SU-DHL-6 (cell line): ENCODE measurements at regions not wholly inside any gene's neighbourhood (a gene's known extent, or its start where the extent isn't known, plus 50 kb on each side); places are given as distances from the start of the nearest gene placed in this dataset.

ENCODE experiments used
- H2AFZ ChIP-seq: fragments of 200-600 bp; sonication (generic); 2 replicates; pipeline ENCODE4 v1.6.1; 2014; ENCODE audit warnings: low read depth, mild to moderate bottlenecking, moderate library complexity, mixed read lengths, antibody characterized with exemption, low read length; ENCODE audit not compliant: severe bottlenecking
- H3F3A ChIP-seq: fragments of 200-600 bp; shearing (Covaris generic); 2 replicates; pipeline ENCODE4 v1.6.0; 2016; ENCODE audit warnings: antibody characterized with exemption, mild to moderate bottlenecking; ENCODE audit not compliant: insufficient read depth
- H3K27ac ChIP-seq: fragments of 200-600 bp; sonication (generic); 2 replicates; pipeline ENCODE4 v1.5.1; 2016; ENCODE audit warnings: low read depth, mild to moderate bottlenecking, low read length, moderate library complexity, mixed read lengths
- H3K27me3 ChIP-seq: fragments of 200-600 bp; sonication (generic), shearing (Covaris generic); 2 replicates; pipeline ENCODE4 v1.6.0; 2014; ENCODE audit warnings: mild to moderate bottlenecking, low read length
- H3K36me3 ChIP-seq: fragments of 200-600 bp; sonication (generic); 2 replicates; pipeline ENCODE4 v1.6.1; 2014; ENCODE audit warnings: mild to moderate bottlenecking, low read length, mixed read lengths
- H3K4me2 ChIP-seq: fragments of 300-600, 200-600 bp; shearing (Covaris generic), sonication (generic); 2 replicates; pipeline ENCODE4 v1.6.0; 2014; ENCODE audit warnings: low read length, low read depth, mild to moderate bottlenecking; ENCODE audit not compliant: poor library complexity, severe bottlenecking
- H3K4me3 ChIP-seq: fragments of 200-600 bp; sonication (generic); 2 replicates; pipeline ENCODE4 v1.5.1; 2014; ENCODE audit warnings: antibody characterized with exemption, low read length, mild to moderate bottlenecking, mixed read lengths; ENCODE audit not compliant: insufficient read depth, poor library complexity, severe bottlenecking
- H3K79me2 ChIP-seq: fragments of 200-600 bp; sonication (generic); 2 replicates; pipeline ENCODE4 v1.6.1; 2014; ENCODE audit warnings: mild to moderate bottlenecking, low read length, moderate library complexity; ENCODE audit not compliant: insufficient read depth
- H3K9ac ChIP-seq: fragments of 200-600 bp; sonication (generic); 2 replicates; pipeline ENCODE4 v1.7.0; 2014; ENCODE audit warnings: mild to moderate bottlenecking, low read length
- H3K9me2 ChIP-seq: fragments of 200-600 bp; sonication (generic); replicated peaks from 2 replicates; pipeline ENCODE4 v1.6.1; 2014; ENCODE audit warnings: low read length; ENCODE audit not compliant: insufficient read depth
- H3K9me3 ChIP-seq: fragments of 200-600 bp; sonication (generic); 2 replicates; pipeline ENCODE4 v1.6.1; 2014; ENCODE audit warnings: low read length, mixed read lengths; ENCODE audit not compliant: insufficient read depth
- H4K20me1 ChIP-seq: fragments of 200-600 bp; sonication (generic); 2 replicates; pipeline ENCODE4 v1.6.1; 2014; ENCODE audit warnings: low read depth, mild to moderate bottlenecking, antibody characterized with exemption, low read length, moderate library complexity, mixed read lengths
- CTCF ChIP-seq: fragments of 200-600 bp; sonication (generic); IDR thresholded peaks from one replicate; pipeline ENCODE4 v1.5.1; 2017; ENCODE audit warnings: antibody characterized with exemption, mild to moderate bottlenecking, low read length, moderate library complexity; ENCODE audit not compliant: insufficient read depth, poor library complexity, severe bottlenecking
- EZH2phosphoT487 ChIP-seq: fragments of 200-600 bp; sonication (generic), shearing (Covaris generic); conservative IDR thresholded peaks from 2 replicates; pipeline ENCODE4 v1.6.1; 2018; ENCODE audit warnings: mild to moderate bottlenecking, antibody characterized with exemption, low read length, moderate library complexity, mixed read lengths

GRCh38 chr11:64458997-64459396, 96.7 kb upstream of the SLC22A11 start:
- Histone ChIP-seq H4K20me1 (no peaks in the 10 kb centered on the region), H3K4me2 (no peak overlapping the region), H3K27ac (no peak overlapping the region), H3F3A (no peaks in the 10 kb centered on the region), H3K9me3 (no peaks in the 10 kb centered on the region), H3K9me2 (no peaks in the 10 kb centered on the region), H3K79me2 (no peaks in the 10 kb centered on the region), H3K4me3 (no peak overlapping the region), H3K27me3 (no peaks in the 10 kb centered on the region), H3K9ac (no peak overlapping the region), H3K36me3 (no peaks in the 10 kb centered on the region), H2AFZ (no peak overlapping the region)
- TF ChIP-seq EZH2phosphoT487: no peak
- no peak for TF ChIP-seq CTCF

GRCh38 chr11:64459609-64460008, 96.1 kb upstream of the SLC22A11 start:
- no peak overlapping the region for H3K4me3 ChIP-seq

GRCh38 chr11:64461081-64461480, 94.7 kb upstream of the SLC22A11 start:
- Histone ChIP-seq H4K20me1 (no peaks in the 10 kb centered on the region), H3K27ac (no peak overlapping the region), H3K79me2 (no peaks in the 10 kb centered on the region), H3K4me3 (no peak overlapping the region), H3F3A (no peaks in the 10 kb centered on the region), H3K27me3 (no peaks in the 10 kb centered on the region), H3K9ac (no peak overlapping the region), H3K4me2 (no peak overlapping the region), H2AFZ (no peak overlapping the region), H3K9me3 (no peaks in the 10 kb centered on the region), H3K9me2 (no peaks in the 10 kb centered on the region), H3K36me3 (no peaks in the 10 kb centered on the region)
- TF ChIP-seq CTCF: no peak
- no peak for TF ChIP-seq EZH2phosphoT487

More at GRCh38 chr11:64459609-64460008, 96.1 kb upstream of the SLC22A11 start:
- Histone ChIP-seq H3K9ac (no peak overlapping the region), H3K9me2 (no peaks in the 10 kb centered on the region), H3K27me3 (no peaks in the 10 kb centered on the region), H3F3A (no peaks in the 10 kb centered on the region), H3K4me2 (no peak overlapping the region), H3K36me3 (no peaks in the 10 kb centered on the region), H3K9me3 (no peaks in the 10 kb centered on the region), H3K79me2 (no peaks in the 10 kb centered on the region), H4K20me1 (no peaks in the 10 kb centered on the region), H3K27ac (no peak overlapping the region), H2AFZ (no peak overlapping the region)
- TF ChIP-seq CTCF (no peak), EZH2phosphoT487 (no peak)
